PFSK-1 (cell line): ENCODE measurements at regions not wholly inside any gene's neighbourhood (a gene's known extent, or its start where the extent isn't known, plus 50 kb on each side); places are given as distances from the start of the nearest gene placed in this dataset.

Source experiments
- POLR2AphosphoS5 ChIP-seq: IDR thresholded peaks from 2 replicates; pipeline ENCODE4 v1.6.1; 2012; ENCODE audit warnings: low read depth, mild to moderate bottlenecking, control low read depth, low read length, moderate library complexity
- SIN3A ChIP-seq: IDR thresholded peaks from 2 replicates; pipeline ENCODE4 v1.6.1; 2012; ENCODE audit warnings: mild to moderate bottlenecking, low read length, moderate library complexity, borderline replicate concordance; ENCODE audit not compliant: insufficient read depth
- TF ChIP-seq, protein P1 (sequence below), 2 experiments: IDR thresholded peaks; 2 replicates each; pipeline versions ENCODE4 v1.6.1 to v1.8.0; 2011 to 2012; ENCODE audit warnings: low read depth in 2 of 2, low read length in 2 of 2, control low read depth in 1 of 2, inconsistent platforms in 1 of 2, mild to moderate bottlenecking in 1 of 2, moderate library complexity in 1 of 2; ENCODE audit not compliant: insufficient read depth in 1 of 2

GRCh38 chr7:119320316-119320715, 952.7 kb upstream of the KCND2 start:
- TF ChIP-seq, protein P1, sequence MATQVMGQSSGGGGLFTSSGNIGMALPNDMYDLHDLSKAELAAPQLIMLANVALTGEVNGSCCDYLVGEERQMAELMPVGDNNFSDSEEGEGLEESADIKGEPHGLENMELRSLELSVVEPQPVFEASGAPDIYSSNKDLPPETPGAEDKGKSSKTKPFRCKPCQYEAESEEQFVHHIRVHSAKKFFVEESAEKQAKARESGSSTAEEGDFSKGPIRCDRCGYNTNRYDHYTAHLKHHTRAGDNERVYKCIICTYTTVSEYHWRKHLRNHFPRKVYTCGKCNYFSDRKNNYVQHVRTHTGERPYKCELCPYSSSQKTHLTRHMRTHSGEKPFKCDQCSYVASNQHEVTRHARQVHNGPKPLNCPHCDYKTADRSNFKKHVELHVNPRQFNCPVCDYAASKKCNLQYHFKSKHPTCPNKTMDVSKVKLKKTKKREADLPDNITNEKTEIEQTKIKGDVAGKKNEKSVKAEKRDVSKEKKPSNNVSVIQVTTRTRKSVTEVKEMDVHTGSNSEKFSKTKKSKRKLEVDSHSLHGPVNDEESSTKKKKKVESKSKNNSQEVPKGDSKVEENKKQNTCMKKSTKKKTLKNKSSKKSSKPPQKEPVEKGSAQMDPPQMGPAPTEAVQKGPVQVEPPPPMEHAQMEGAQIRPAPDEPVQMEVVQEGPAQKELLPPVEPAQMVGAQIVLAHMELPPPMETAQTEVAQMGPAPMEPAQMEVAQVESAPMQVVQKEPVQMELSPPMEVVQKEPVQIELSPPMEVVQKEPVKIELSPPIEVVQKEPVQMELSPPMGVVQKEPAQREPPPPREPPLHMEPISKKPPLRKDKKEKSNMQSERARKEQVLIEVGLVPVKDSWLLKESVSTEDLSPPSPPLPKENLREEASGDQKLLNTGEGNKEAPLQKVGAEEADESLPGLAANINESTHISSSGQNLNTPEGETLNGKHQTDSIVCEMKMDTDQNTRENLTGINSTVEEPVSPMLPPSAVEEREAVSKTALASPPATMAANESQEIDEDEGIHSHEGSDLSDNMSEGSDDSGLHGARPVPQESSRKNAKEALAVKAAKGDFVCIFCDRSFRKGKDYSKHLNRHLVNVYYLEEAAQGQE (IDR thresholded peaks at IDR 0.05; ENCODE audit: insufficient read depth in 1 of 2, low read depth in 2 of 2, low read length in 2 of 2) = no peak
- no peak for TF ChIP-seq POLR2AphosphoS5
- TF ChIP-seq SIN3A = no peak
